ENCODE measurements at regions not wholly inside any gene's neighbourhood (a gene's known extent, or its start where the extent isn't known, plus 50 kb on each side); places are given as distances from the start of the nearest gene placed in this dataset.

DNA sequence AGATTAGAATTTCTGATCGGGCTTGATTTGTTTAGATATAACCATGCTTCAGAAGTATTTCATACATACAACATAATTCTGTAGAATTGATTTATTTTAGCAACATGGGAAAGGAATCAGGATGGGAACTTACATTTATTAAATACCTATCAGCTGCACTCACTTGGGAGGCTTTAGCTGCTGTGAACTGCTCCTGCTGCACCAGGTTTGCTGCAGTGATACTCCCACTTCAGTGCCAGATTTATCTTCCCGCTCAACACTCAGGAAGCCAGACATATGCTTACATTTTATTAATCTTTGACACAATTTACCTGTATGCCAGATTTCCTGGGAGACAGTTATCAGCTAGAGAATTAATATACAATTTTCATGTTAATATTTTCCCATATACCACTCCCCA, 64.0 kb upstream of the PLCXD3 start:
- Histone ChIP-seq H3K36me3 (replicated peaks in 1 of 2) (no peaks in the 10 kb centered on the region), H3K4me1 (replicated peaks in 1 of 2) (no peaks in the 10 kb centered on the region), H3K9me3 (replicated peaks in 1 of 3) (no peaks in the 10 kb centered on the region), H3K4me3 (no peak overlapping the region), H3K27ac (no peak overlapping the region), H3K27me3 (no peaks in the 10 kb centered on the region)
- 74 to 98% (median 85%) methylated on average over 2 of the region's 2 CpGs for WGBS, 4 donors
- intact Hi-C loops (cut with DNase I), result no loop called here
- TF ChIP-seq CTCF (IDR thresholded peaks at IDR 0.05) (no peak), POLR2A (IDR thresholded peaks at IDR 0.05) (no peak)
- no peak for DNase-seq

Measured in adrenal gland (tissue), 9 donors.